Smooth muscle cell (in vitro differentiated cells): ENCODE measurements at regions not wholly inside any gene's neighbourhood (a gene's known extent, or its start where the extent isn't known, plus 50 kb on each side); places are given as distances from the start of the nearest gene placed in this dataset.

Source experiments
- DNase-seq: peaks from one replicate; lab custom pipeline; 2025; ENCODE audit not compliant: unreplicated experiment; lab: John Stamatoyannopoulos, UW
- H2AFZ ChIP-seq: fragments of 200-600 bp; sonication (generic); 2 replicates; pipeline ENCODE4 v1.6.0; 2016; ENCODE audit warnings: antibody characterized with exemption, low read depth, mild to moderate bottlenecking
- H3F3A ChIP-seq: fragments of 200-600 bp; sonication (generic); 2 replicates; pipeline ENCODE4 v1.6.0; 2017; ENCODE audit warnings: antibody characterized with exemption, low read depth
- H3K27ac ChIP-seq: fragments of 200-600 bp; sonication (generic); 2 replicates; pipeline ENCODE4 v1.5.1; 2016; ENCODE audit warnings: low read depth, mild to moderate bottlenecking
- H3K27me3 ChIP-seq: fragments of 200-600 bp; sonication (generic); 2 replicates; pipeline ENCODE4 v1.6.1; 2016; ENCODE audit warnings: low read depth, mild to moderate bottlenecking
- H3K36me3 ChIP-seq: fragments of 200-600 bp; sonication (generic); 2 replicates; pipeline ENCODE4 v1.5.1; 2016; ENCODE audit warnings: low read depth
- H3K4me1 ChIP-seq: fragments of 200-600 bp; sonication (generic); 2 replicates; pipeline ENCODE4 v1.5.1; 2016; ENCODE audit warnings: low read depth
- H3K4me2 ChIP-seq: fragments of 200-600 bp; sonication (generic); 2 replicates; pipeline ENCODE4 v1.6.0; 2016; ENCODE audit warnings: mild to moderate bottlenecking
- H3K4me3 ChIP-seq: fragments of 200-600 bp; sonication (generic); 2 replicates; pipeline ENCODE4 v1.5.1; 2016; ENCODE audit warnings: mild to moderate bottlenecking
- H3K79me2 ChIP-seq: fragments of 200-600 bp; sonication (generic); 2 replicates; pipeline ENCODE4 v1.6.0; 2016; ENCODE audit warnings: low read depth, mild to moderate bottlenecking
- H3K9ac ChIP-seq: fragments of 200-600 bp; sonication (generic); 2 replicates; pipeline ENCODE4 v1.6.0; 2016; ENCODE audit warnings: low read depth
- H3K9me3 ChIP-seq: fragments of 200-600 bp; sonication (generic); replicated peaks from 2 replicates; pipeline ENCODE4 v1.5.1; 2016; ENCODE audit warnings: low read depth
- H4K20me1 ChIP-seq: fragments of 200-600 bp; sonication (generic); 2 replicates; pipeline ENCODE4 v1.6.0; 2016; ENCODE audit warnings: low read depth
- WGBS: methylation state at CpG from one replicate; pipeline ENCODE4 v1.1.7; 2016; ENCODE audit warnings: low lambda C conversion rate; 5-methylcytosine and 5-hydroxymethylcytosine counted together
- TF ChIP-seq, protein P1 (sequence below): fragments of 200-600 bp; sonication (generic); IDR thresholded peaks from 2 replicates; pipeline ENCODE4 v1.5.1; 2017; ENCODE audit warnings: borderline replicate concordance, mild to moderate bottlenecking, antibody characterized with exemption; ENCODE audit not compliant: insufficient read depth, poor library complexity, severe bottlenecking

- Histone ChIP-seq H3K4me3 (no peak overlapping the region), H4K20me1 (no peaks in the 10 kb centered on the region), H3F3A (no peaks in the 10 kb centered on the region), H3K4me2 (no peak overlapping the region), H2AFZ (no peak overlapping the region), H3K27ac (no peak overlapping the region), H3K4me1 (no peaks in the 10 kb centered on the region), H3K9ac (no peak overlapping the region), H3K27me3 (no peaks in the 10 kb centered on the region), H3K9me3 (no peaks in the 10 kb centered on the region), H3K79me2 (no peaks in the 10 kb centered on the region), H3K36me3 (no peaks in the 10 kb centered on the region)
- WGBS, result 90% methylated on average over 8 of the region's 8 CpGs
- TF ChIP-seq, protein P1, sequence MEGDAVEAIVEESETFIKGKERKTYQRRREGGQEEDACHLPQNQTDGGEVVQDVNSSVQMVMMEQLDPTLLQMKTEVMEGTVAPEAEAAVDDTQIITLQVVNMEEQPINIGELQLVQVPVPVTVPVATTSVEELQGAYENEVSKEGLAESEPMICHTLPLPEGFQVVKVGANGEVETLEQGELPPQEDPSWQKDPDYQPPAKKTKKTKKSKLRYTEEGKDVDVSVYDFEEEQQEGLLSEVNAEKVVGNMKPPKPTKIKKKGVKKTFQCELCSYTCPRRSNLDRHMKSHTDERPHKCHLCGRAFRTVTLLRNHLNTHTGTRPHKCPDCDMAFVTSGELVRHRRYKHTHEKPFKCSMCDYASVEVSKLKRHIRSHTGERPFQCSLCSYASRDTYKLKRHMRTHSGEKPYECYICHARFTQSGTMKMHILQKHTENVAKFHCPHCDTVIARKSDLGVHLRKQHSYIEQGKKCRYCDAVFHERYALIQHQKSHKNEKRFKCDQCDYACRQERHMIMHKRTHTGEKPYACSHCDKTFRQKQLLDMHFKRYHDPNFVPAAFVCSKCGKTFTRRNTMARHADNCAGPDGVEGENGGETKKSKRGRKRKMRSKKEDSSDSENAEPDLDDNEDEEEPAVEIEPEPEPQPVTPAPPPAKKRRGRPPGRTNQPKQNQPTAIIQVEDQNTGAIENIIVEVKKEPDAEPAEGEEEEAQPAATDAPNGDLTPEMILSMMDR, result no peak
- DNase-seq, result no peak
Observed at GRCh38 chr16:89040391-89040790, 53.3 kb upstream of the ACSF3 start.

- Histone ChIP-seq H3K4me3 (no peak overlapping the region), H3K4me2 (no peak overlapping the region), H4K20me1 (no peaks in the 10 kb centered on the region), H3K27ac (no peak overlapping the region), H2AFZ (no peak overlapping the region), H3K79me2 (no peaks in the 10 kb centered on the region), H3K9ac (no peak overlapping the region), H3K36me3 (no peaks in the 10 kb centered on the region), H3K9me3 (no peaks in the 10 kb centered on the region), H3K27me3 (no peaks in the 10 kb centered on the region), H3F3A (no peaks in the 10 kb centered on the region), H3K4me1 (no peaks in the 10 kb centered on the region)
- WGBS, result 88% methylated on average over 25 of the region's 25 CpGs
- TF ChIP-seq, protein P1, result no peak
- no peak for DNase-seq
Observed at GRCh38 chr16:89040861-89041570, 52.6 kb upstream of the ACSF3 start.

DNA sequence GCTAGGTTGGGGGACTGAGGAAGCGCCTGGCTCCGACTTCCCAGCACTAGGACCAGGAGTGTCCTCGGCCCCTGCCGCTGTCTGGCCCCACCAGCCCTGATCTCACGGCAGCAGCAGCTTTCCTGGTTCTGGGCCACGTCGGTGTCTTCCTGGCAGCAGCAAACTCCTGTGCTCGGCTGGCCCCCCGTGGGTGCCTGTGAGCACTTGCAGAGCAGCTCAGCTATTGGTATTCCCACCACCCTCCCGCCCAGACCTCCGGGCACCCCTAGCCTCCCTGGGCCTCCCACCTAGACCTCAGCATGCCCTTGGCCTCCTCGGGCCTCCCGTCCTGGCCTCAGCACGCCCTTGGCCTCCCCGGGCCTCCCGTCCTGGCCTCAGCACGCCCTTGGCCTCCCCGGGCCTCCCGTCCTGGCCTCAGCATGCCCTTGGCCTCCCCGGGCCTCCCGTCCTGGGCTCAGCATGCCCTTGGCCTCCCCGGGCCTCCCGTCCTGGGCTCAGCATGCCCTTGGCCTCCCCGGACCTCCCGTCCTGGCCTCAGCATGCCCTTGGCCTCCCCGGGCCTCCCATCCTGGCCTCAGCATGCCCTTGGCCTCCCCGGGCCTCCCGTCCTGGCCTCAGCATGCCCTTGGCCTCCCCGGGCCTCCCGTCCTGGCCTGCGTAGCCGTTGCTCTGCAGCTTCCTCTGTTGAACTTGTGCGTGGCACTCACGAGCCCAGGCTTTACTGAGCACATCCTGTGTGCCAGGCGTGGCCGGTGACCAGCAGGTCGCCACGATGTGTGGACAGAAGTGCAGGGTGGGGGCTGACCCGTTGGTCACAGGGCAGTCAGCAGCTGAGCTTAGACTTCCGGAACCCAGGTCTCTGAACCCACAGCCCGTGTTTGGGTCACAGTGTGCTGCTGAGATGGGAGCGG, 51.8 kb upstream of the ACSF3 start:
- no peaks in the 10 kb centered on the region for H3F3A ChIP-seq
- no peak overlapping the region for H3K27ac ChIP-seq
- DNase-seq, result no peak
- H3K79me2 ChIP-seq, result no peaks in the 10 kb centered on the region
- 88% methylated on average over 28 of the region's 42 CpGs for WGBS
- H3K27me3 ChIP-seq, result no peaks in the 10 kb centered on the region
- H3K4me2 ChIP-seq, result no peak overlapping the region
- TF ChIP-seq, protein P1, result no peak
- H2AFZ ChIP-seq, result no peak overlapping the region
- no peaks in the 10 kb centered on the region for H3K36me3 ChIP-seq
- no peaks in the 10 kb centered on the region for H3K9me3 ChIP-seq
- no peak overlapping the region for H3K4me3 ChIP-seq
- no peak overlapping the region for H3K9ac ChIP-seq
- H3K4me1 ChIP-seq, result no peaks in the 10 kb centered on the region
- no peaks in the 10 kb centered on the region for H4K20me1 ChIP-seq
